Neural cell (in vitro differentiated cells): ENCODE measurements at regions not wholly inside any gene's neighbourhood (a gene's known extent, or its start where the extent isn't known, plus 50 kb on each side); places are given as distances from the start of the nearest gene placed in this dataset.

Source experiments
- CTCF ChIP-seq: fragments of 450-650 bp; IDR thresholded peaks from 2 replicates; pipeline ENCODE4 v1.5.1; 2014; ENCODE audit warnings: antibody characterized with exemption, mild to moderate bottlenecking, moderate library complexity; ENCODE audit not compliant: poor library complexity, severe bottlenecking
- EP300 ChIP-seq: fragments of 450-650 bp; conservative IDR thresholded peaks from 2 replicates; pipeline ENCODE4 v1.6.1; 2014; ENCODE audit warnings: antibody characterized with exemption, mild to moderate bottlenecking, moderate library complexity; ENCODE audit not compliant: poor library complexity, severe bottlenecking
- EZH2 ChIP-seq: fragments of 200-600, 300-800 bp; shearing (Covaris generic), sonication (generic); IDR thresholded peaks from 2 replicates; pipeline ENCODE4 v1.6.1; 2014; ENCODE audit warnings: antibody characterized with exemption, low read length, borderline replicate concordance, mild to moderate bottlenecking; ENCODE audit not compliant: insufficient read depth, poor library complexity, severe bottlenecking
- MXI1 ChIP-seq: fragments of 450-650 bp; conservative IDR thresholded peaks from 2 replicates; pipeline ENCODE4 v1.6.1; 2014; ENCODE audit warnings: antibody characterized with exemption, mild to moderate bottlenecking; ENCODE audit not compliant: poor library complexity, severe bottlenecking
- POLR2AphosphoS5 ChIP-seq: IDR thresholded peaks from 2 replicates; pipeline ENCODE4 v1.6.1; 2012
- RAD21 ChIP-seq: fragments of 450-650 bp; conservative IDR thresholded peaks from 2 replicates; pipeline ENCODE4 v1.6.1; 2014; ENCODE audit warnings: antibody characterized with exemption, mild to moderate bottlenecking, moderate library complexity
- REST ChIP-seq: IDR thresholded peaks from 2 replicates; pipeline ENCODE4 v1.6.1; 2012; ENCODE audit warnings: borderline replicate concordance
- SMC3 ChIP-seq: fragments of 450-650 bp; conservative IDR thresholded peaks from 2 replicates; pipeline ENCODE4 v1.6.1; 2014; ENCODE audit warnings: antibody characterized with exemption, mild to moderate bottlenecking, moderate library complexity; ENCODE audit not compliant: poor library complexity

GRCh38 chr2:193357508-193357907, 1162.8 kb upstream of the TMEFF2 start:
- TF ChIP-seq POLR2AphosphoS5 = no peak
- TF ChIP-seq CTCF = no peak
- TF ChIP-seq SMC3 = no peak
- no peak for TF ChIP-seq EZH2
- TF ChIP-seq RAD21 = no peak
- TF ChIP-seq REST = no peak
- TF ChIP-seq MXI1 = no peak
- no peak for TF ChIP-seq EP300
